WTC11 (cell line): ENCODE measurements at regions not wholly inside any gene's neighbourhood (a gene's known extent, or its start where the extent isn't known, plus 50 kb on each side); places are given as distances from the start of the nearest gene placed in this dataset.

ENCODE experiments used
- ATAC-seq: fragments of 200-7000 bp; cut with Tn5 transposase; 2 replicates; pipeline ENCODE4 v1.10.0; 2021; ENCODE audit warnings: mild to moderate bottlenecking, moderate library complexity
- CTCF ChIA-PET: fragments of 300-600 bp; sonication (Branson Sonifier 250); formaldehyde crosslinking; loops from one replicate; lab custom pipeline; 2021; ENCODE audit warnings: antibody characterized with exemption; lab: Charles Lee
- POLR2A ChIA-PET: fragments of 350-600 bp; sonication (Branson Sonifier 250); formaldehyde crosslinking; loops from one replicate; lab custom pipeline; 2021; ENCODE audit warnings: antibody characterized with exemption; lab: Charles Lee
- DNase-seq: peaks from one replicate; pipeline ENCODE4 v3.0.0; 2021; ENCODE audit warnings: low spot score
- H3K27ac Mint-ChIP-seq: 2 replicates; pipeline ENCODE4 v1.8.0; 2021; ENCODE audit warnings: mixed read lengths
- H3K27me3 Mint-ChIP-seq: 2 replicates; pipeline ENCODE4 v1.8.0; 2021; ENCODE audit warnings: low read depth, mild to moderate bottlenecking, moderate library complexity, mixed read lengths
- H3K36me3 Mint-ChIP-seq: 2 replicates; pipeline ENCODE4 v1.8.0; 2021; ENCODE audit warnings: mixed read lengths
- H3K4me1 Mint-ChIP-seq: 2 replicates; pipeline ENCODE4 v1.8.0; 2022; ENCODE audit warnings: mixed read lengths
- H3K4me3 Mint-ChIP-seq: 2 replicates; pipeline ENCODE4 v1.8.0; 2021; ENCODE audit warnings: mild to moderate bottlenecking, moderate library complexity, mixed read lengths
- H3K9me3 Mint-ChIP-seq: 2 replicates; pipeline ENCODE4 v1.8.0; 2021; ENCODE audit warnings: mixed read lengths
- CBFB ChIP-seq: sonication (generic); formaldehyde crosslinking; IDR thresholded peaks from 2 replicates; pipeline ENCODE4 v1.8.1; 2022; ENCODE audit warnings: mild to moderate bottlenecking, low read depth, missing genetic modification reagents
- EMX1 ChIP-seq: fragments of 250-450 bp; sonication (Bioruptor Pico); IDR thresholded peaks from 2 replicates; pipeline ENCODE4 v1.8.0; 2021; ENCODE audit warnings: mild to moderate bottlenecking
- HMGA2 ChIP-seq: fragments of 250-450 bp; sonication (Bioruptor Pico); IDR thresholded peaks from 2 replicates; pipeline ENCODE4 v1.4.0; 2021; ENCODE audit warnings: mild to moderate bottlenecking, moderate library complexity
- NFATC4 ChIP-seq: fragments of 250-450 bp; sonication (Bioruptor Pico); IDR thresholded peaks from 2 replicates; pipeline ENCODE4 v1.9.0; 2021; ENCODE audit warnings: mild to moderate bottlenecking
- NR1H2 ChIP-seq: sonication (generic); formaldehyde crosslinking; IDR thresholded peaks from 2 replicates; pipeline ENCODE4 v1.9.0; 2021; ENCODE audit warnings: mild to moderate bottlenecking, moderate library complexity, missing genetic modification reagents
- RORB ChIP-seq: fragments of 250-450 bp; sonication (Bioruptor Pico); IDR thresholded peaks from 2 replicates; pipeline ENCODE4 v1.9.0; 2021; ENCODE audit warnings: mild to moderate bottlenecking
- SMAD3 ChIP-seq: sonication (generic); formaldehyde crosslinking; IDR thresholded peaks from 2 replicates; pipeline ENCODE4 v1.8.0; 2022; ENCODE audit warnings: missing genetic modification reagents, mild to moderate bottlenecking, borderline replicate concordance
- SOX15 ChIP-seq: fragments of 250-450 bp; sonication (Bioruptor Pico); IDR thresholded peaks from 2 replicates; pipeline ENCODE4 v1.9.0; 2021; ENCODE audit warnings: mild to moderate bottlenecking
- ZNF219 ChIP-seq: sonication (generic); formaldehyde crosslinking; IDR thresholded peaks from 2 replicates; pipeline ENCODE4 v1.8.0; 2023; ENCODE audit warnings: missing genetic modification reagents, mild to moderate bottlenecking, borderline replicate concordance
- ZNF396 ChIP-seq: fragments of 250-450 bp; sonication (Bioruptor Pico); IDR thresholded peaks from 2 replicates; pipeline ENCODE4 v1.8.0; 2021; ENCODE audit warnings: mild to moderate bottlenecking, moderate library complexity, borderline replicate concordance
- ZNF416 ChIP-seq: fragments of 250-450 bp; sonication (Bioruptor Pico); IDR thresholded peaks from 2 replicates; pipeline ENCODE4 v1.9.0; 2021; ENCODE audit warnings: mild to moderate bottlenecking, inconsistent platforms
- ZNF423 ChIP-seq: fragments of 250-450 bp; sonication (Bioruptor Pico); IDR thresholded peaks from 2 replicates; pipeline ENCODE4 v2.1.2; 2022; ENCODE audit warnings: mild to moderate bottlenecking, moderate library complexity
- TF ChIP-seq, protein P1 (sequence below): sonication (generic); formaldehyde crosslinking; IDR thresholded peaks from 2 replicates; pipeline ENCODE4 v1.8.0; 2022; ENCODE audit warnings: missing genetic modification reagents
- TF ChIP-seq, protein P2 (sequence below): sonication (generic); formaldehyde crosslinking; IDR thresholded peaks from 2 replicates; pipeline ENCODE4 v1.8.1; 2023; ENCODE audit warnings: mild to moderate bottlenecking, missing genetic modification reagents, borderline replicate concordance
- TF ChIP-seq, protein P3 (sequence below): sonication (generic); formaldehyde crosslinking; IDR thresholded peaks from 2 replicates; pipeline ENCODE4 v1.8.1; 2023; ENCODE audit warnings: mild to moderate bottlenecking, missing genetic modification reagents, moderate library complexity
- TF ChIP-seq, protein P4 (sequence below): sonication (generic); formaldehyde crosslinking; IDR thresholded peaks from 2 replicates; pipeline ENCODE4 v1.8.0; 2023; ENCODE audit warnings: missing genetic modification reagents

DNA sequence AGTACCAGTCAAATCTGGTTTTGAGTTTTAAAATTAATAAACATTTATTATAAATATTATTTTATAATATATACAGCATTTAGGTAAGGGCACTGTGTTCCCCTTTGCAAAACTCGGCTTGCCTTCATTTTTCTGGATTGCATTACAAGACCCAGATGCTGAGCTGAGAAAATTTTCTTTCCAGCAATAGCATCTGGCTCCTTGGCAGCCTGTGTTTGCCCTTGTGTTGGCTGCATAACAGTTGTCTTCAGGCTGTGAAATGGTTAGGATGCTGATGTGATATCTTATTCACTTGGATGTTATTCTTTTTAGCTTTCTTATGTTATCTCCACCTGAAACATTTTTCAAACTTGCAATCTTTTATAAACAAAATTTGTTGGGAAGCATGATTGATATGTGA, 784.4 kb downstream of the DACH1 start:
- ATAC-seq (no peak), DNase-seq (no peak)
- Mint-ChIP-seq H3K27ac (no peak overlapping the region), H3K27me3 (no peaks in the 10 kb centered on the region), H3K4me3 (no peak overlapping the region), H3K9me3 (peaks cover 7% of the 10 kb centered on the region), H3K4me1 (no peaks in the 10 kb centered on the region), H3K36me3 (no peaks in the 10 kb centered on the region)
- POLR2A ChIA-PET = no interaction called here
- CTCF ChIA-PET = no interaction called here
- TF ChIP-seq RORB (CRISPR knock-in tag) = no peak
- TF ChIP-seq HMGA2 (CRISPR knock-in tag) = no peak
- TF ChIP-seq ZNF416 (CRISPR knock-in tag) = no peak

DNA sequence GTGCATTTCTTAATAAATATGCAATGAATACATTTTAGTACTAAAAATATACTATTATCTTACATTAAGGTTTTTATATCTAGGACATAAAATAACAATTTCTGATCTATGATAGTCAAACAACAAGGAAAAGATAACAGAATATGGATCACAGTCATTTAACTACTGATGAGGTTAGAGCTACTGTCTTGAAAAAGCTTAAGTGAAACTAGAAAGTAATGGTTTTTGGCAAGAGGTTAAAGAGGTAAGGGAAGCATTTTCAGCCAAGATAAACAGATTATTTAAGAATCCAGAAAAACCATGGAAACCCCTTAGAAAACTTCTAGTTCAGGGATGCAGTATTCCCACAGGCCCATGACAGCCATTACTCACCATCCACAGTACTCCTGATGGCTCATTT, 787.4 kb downstream of the DACH1 start:
- POLR2A ChIA-PET = no interaction called here
- no peak for ATAC-seq

DNA sequence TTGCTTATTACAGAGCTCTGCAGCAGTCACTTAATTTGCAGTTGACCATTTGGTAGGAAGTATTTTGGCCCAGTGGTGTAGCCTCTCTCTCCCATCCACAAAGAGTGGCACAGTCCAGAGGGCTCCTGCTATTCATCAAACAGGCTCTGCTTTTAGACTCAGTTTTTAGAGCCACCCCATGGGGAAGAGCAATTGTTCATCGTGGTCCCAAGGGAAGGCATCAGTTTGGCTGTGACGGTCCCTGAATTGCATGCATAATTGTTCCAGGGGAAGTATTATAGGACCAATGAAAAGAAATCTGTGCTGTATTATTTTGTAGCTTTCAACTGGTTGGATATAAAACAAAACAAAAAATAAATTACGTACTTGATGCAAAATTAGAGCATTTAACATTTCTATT, 799.0 kb downstream of the DACH1 start:
- DNase-seq (no peak), ATAC-seq (no peak)
- no peak for TF ChIP-seq NR1H2 (CRISPR knock-in tag)
- no peak overlapping the region for H3K4me3 Mint-ChIP-seq
- peaks cover 3% of the 10 kb centered on the region; the same call in 1 of the 2 replicates for H3K36me3 Mint-ChIP-seq
- peaks cover 19% of the 10 kb centered on the region for H3K9me3 Mint-ChIP-seq
- H3K4me1 Mint-ChIP-seq = peaks cover 5% of the 10 kb centered on the region
- H3K27me3 Mint-ChIP-seq = no peaks in the 10 kb centered on the region
- H3K27ac Mint-ChIP-seq = no peak overlapping the region
- CTCF ChIA-PET = no interaction called here
- POLR2A ChIA-PET = no interaction called here

More for the DNA sequence above, 787.4 kb downstream of the DACH1 start:
- Mint-ChIP-seq H3K9me3 (no peaks in the 10 kb centered on the region), H3K4me3 (no peak overlapping the region), H3K36me3 (no peaks in the 10 kb centered on the region), H3K4me1 (peaks cover 12% of the 10 kb centered on the region), H3K27ac (no peak overlapping the region), H3K27me3 (no peaks in the 10 kb centered on the region)
- CTCF ChIA-PET = no interaction called here
- no peak for DNase-seq
- TF ChIP-seq EMX1 (no peak), CBFB (CRISPR knock-in tag) (no peak), NFATC4 (CRISPR knock-in tag) (no peak), ZNF423 (CRISPR knock-in tag) (no peak), SOX15 (no peak), ZNF219 (CRISPR knock-in tag) (no peak)
- TF ChIP-seq, protein P1, sequence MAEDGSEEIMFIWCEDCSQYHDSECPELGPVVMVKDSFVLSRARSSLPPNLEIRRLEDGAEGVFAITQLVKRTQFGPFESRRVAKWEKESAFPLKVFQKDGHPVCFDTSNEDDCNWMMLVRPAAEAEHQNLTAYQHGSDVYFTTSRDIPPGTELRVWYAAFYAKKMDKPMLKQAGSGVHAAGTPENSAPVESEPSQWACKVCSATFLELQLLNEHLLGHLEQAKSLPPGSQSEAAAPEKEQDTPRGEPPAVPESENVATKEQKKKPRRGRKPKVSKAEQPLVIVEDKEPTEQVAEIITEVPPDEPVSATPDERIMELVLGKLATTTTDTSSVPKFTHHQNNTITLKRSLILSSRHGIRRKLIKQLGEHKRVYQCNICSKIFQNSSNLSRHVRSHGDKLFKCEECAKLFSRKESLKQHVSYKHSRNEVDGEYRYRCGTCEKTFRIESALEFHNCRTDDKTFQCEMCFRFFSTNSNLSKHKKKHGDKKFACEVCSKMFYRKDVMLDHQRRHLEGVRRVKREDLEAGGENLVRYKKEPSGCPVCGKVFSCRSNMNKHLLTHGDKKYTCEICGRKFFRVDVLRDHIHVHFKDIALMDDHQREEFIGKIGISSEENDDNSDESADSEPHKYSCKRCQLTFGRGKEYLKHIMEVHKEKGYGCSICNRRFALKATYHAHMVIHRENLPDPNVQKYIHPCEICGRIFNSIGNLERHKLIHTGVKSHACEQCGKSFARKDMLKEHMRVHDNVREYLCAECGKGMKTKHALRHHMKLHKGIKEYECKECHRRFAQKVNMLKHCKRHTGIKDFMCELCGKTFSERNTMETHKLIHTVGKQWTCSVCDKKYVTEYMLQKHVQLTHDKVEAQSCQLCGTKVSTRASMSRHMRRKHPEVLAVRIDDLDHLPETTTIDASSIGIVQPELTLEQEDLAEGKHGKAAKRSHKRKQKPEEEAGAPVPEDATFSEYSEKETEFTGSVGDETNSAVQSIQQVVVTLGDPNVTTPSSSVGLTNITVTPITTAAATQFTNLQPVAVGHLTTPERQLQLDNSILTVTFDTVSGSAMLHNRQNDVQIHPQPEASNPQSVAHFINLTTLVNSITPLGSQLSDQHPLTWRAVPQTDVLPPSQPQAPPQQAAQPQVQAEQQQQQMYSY = no peak
- TF ChIP-seq, protein P2, sequence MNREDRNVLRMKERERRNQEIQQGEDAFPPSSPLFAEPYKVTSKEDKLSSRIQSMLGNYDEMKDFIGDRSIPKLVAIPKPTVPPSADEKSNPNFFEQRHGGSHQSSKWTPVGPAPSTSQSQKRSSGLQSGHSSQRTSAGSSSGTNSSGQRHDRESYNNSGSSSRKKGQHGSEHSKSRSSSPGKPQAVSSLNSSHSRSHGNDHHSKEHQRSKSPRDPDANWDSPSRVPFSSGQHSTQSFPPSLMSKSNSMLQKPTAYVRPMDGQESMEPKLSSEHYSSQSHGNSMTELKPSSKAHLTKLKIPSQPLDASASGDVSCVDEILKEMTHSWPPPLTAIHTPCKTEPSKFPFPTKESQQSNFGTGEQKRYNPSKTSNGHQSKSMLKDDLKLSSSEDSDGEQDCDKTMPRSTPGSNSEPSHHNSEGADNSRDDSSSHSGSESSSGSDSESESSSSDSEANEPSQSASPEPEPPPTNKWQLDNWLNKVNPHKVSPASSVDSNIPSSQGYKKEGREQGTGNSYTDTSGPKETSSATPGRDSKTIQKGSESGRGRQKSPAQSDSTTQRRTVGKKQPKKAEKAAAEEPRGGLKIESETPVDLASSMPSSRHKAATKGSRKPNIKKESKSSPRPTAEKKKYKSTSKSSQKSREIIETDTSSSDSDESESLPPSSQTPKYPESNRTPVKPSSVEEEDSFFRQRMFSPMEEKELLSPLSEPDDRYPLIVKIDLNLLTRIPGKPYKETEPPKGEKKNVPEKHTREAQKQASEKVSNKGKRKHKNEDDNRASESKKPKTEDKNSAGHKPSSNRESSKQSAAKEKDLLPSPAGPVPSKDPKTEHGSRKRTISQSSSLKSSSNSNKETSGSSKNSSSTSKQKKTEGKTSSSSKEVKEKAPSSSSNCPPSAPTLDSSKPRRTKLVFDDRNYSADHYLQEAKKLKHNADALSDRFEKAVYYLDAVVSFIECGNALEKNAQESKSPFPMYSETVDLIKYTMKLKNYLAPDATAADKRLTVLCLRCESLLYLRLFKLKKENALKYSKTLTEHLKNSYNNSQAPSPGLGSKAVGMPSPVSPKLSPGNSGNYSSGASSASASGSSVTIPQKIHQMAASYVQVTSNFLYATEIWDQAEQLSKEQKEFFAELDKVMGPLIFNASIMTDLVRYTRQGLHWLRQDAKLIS (CRISPR knock-in tag) = no peak

DNA sequence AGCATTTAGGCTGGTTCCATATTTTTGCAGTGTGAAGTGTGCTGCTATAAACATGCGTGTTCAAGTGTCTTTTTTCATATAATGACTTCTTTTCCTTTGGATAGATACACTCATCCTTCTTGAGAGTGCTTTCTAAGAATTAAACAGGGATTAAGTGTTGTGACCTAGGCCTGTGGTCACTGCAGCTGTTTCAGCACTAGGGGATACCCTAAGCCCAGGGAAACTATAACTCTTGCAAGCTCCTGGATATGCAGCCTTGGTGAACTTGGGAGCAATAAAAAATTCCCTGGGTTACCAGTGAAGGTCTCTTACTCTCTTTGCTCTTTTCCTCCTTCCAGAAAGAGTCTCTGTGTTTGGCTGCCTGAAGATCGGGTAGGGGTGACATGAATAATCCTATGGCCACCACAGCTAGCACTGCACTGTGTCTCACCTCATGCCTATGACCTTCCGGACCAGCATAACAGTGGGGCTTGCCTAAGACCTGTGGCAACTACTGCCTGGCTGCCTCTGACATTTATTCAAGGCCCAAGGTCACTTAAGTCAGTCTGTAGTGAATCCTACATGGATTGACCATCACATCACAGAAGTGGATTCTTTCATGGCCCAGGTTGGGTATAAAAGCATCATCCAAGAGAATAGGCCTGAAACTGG, 799.7 kb downstream of the DACH1 start:
- H3K4me1 Mint-ChIP-seq = peaks cover 13% of the 10 kb centered on the region
- no peaks in the 10 kb centered on the region for H3K27me3 Mint-ChIP-seq
- ATAC-seq (peak; percentile 81), DNase-seq (no peak)
- H3K27ac Mint-ChIP-seq = no peak overlapping the region
- ChIA-PET CTCF (no interaction called here), POLR2A (no interaction called here)
- peaks cover 10% of the 10 kb centered on the region for H3K36me3 Mint-ChIP-seq
- no peak overlapping the region for H3K4me3 Mint-ChIP-seq
- TF ChIP-seq ZNF396 (CRISPR knock-in tag) (no peak), SMAD3 (no peak)
- TF ChIP-seq, protein P3, sequence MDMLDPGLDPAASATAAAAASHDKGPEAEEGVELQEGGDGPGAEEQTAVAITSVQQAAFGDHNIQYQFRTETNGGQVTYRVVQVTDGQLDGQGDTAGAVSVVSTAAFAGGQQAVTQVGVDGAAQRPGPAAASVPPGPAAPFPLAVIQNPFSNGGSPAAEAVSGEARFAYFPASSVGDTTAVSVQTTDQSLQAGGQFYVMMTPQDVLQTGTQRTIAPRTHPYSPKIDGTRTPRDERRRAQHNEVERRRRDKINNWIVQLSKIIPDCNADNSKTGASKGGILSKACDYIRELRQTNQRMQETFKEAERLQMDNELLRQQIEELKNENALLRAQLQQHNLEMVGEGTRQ (CRISPR knock-in tag) = no peak
- TF ChIP-seq, protein P2 (CRISPR knock-in tag) = no peak
- TF ChIP-seq, protein P4, sequence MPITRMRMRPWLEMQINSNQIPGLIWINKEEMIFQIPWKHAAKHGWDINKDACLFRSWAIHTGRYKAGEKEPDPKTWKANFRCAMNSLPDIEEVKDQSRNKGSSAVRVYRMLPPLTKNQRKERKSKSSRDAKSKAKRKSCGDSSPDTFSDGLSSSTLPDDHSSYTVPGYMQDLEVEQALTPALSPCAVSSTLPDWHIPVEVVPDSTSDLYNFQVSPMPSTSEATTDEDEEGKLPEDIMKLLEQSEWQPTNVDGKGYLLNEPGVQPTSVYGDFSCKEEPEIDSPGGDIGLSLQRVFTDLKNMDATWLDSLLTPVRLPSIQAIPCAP = no peak
- TF ChIP-seq, all 79 proteins: peak for 0
- H3K9me3 Mint-ChIP-seq = peaks cover 26% of the 10 kb centered on the region
